ENCODE measurements at regions not wholly inside any gene's neighbourhood (a gene's known extent, or its start where the extent isn't known, plus 50 kb on each side); places are given as distances from the start of the nearest gene placed in this dataset.

DNA sequence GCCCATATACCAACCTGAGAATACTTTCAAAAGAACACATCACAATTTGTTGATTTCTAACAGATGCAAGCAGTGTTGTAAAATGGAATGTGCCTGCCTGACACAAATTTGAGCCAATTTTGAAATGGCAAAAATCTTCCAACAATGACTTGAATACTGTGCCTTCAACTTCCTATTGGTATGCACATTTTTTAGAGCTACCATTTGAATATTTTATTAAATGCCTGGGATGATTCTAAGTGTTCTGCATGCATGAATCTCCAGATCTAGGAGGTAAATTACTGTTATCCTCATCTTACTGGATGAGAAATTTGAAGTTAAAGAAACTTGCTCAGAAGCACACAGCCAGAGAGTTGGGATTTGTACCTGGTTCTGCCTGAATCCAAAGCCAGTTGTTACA is 282.8 kb upstream of the LRRN1 start:
- no peak overlapping the region for H3K4me3 ChIP-seq (ENCODE audit: low read depth, low read length)
- ATAC-seq (ENCODE audit: low read depth in 2 of 2) (no peak), DNase-seq (no peak)
- H3K27me3 ChIP-seq (ENCODE audit: control insufficient read depth, insufficient read depth, low read length), result no peaks in the 10 kb centered on the region
- Mint-ChIP-seq H3K36me3 (no peaks in the 10 kb centered on the region), H3K9me3 (peaks cover 4 to 15% (median 7%) of the 10 kb centered on the region in 7 donors), H3K4me3 (no peak overlapping the region), H3K4me1 (no peaks in the 10 kb centered on the region), H3K27me3 (no peaks in the 10 kb centered on the region), H3K27ac (no peak overlapping the region)
- no peak overlapping the region for H3K27ac ChIP-seq (ENCODE audit: insufficient read depth, low read length, poor library complexity, severe bottlenecking)
- H3K36me3 ChIP-seq (ENCODE audit: control insufficient read depth, insufficient read depth, low read length), result no peaks in the 10 kb centered on the region
- no peaks in the 10 kb centered on the region for H3K9me3 ChIP-seq (ENCODE audit: control insufficient read depth in 2 of 2, low read length in 2 of 2)
- H3K4me1 ChIP-seq (ENCODE audit: control insufficient read depth, insufficient read depth, low read length, poor library complexity, severe bottlenecking), result no peaks in the 10 kb centered on the region

DNA sequence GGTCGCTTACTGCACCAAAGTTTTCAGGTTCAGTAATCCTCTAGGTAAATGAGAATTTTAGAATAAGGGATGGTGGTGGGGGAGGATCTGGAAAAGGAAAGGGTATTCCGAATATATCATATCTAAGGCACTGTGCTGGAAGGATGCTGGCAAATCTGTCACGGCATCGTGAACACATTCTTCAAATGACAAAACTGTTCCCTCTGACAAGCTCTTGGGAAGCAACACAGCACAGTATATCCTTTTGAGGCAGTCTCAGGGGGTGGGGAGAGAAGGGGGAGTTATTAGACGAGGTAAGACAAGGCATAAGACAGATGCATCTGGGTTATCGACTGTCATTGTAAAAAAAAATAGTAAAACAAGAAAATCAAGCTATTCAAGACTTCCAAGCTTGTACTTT is 289.6 kb upstream of the LRRN1 start:
- no peak overlapping the region for H3K27ac Mint-ChIP-seq
- DNase-seq (no peak), ATAC-seq (ENCODE audit: low read depth in 2 of 2) (no peak)
- peaks cover 0 to 9% (median 4%) of the 10 kb centered on the region in 7 donors for H3K9me3 Mint-ChIP-seq
- no peaks in the 10 kb centered on the region for H3K36me3 ChIP-seq (ENCODE audit: control insufficient read depth, insufficient read depth, low read length)
- no peak overlapping the region for H3K27ac ChIP-seq (ENCODE audit: insufficient read depth, low read length, poor library complexity, severe bottlenecking)
- no peaks in the 10 kb centered on the region for H3K4me1 Mint-ChIP-seq
- H3K4me3 Mint-ChIP-seq, result no peak overlapping the region
- H3K4me1 ChIP-seq (ENCODE audit: control insufficient read depth, insufficient read depth, low read length, poor library complexity, severe bottlenecking), result no peaks in the 10 kb centered on the region
- H3K27me3 Mint-ChIP-seq, result no peaks in the 10 kb centered on the region
- H3K4me3 ChIP-seq (ENCODE audit: low read depth, low read length), result no peak overlapping the region
- H3K36me3 Mint-ChIP-seq, result no peaks in the 10 kb centered on the region
- H3K9me3 ChIP-seq (ENCODE audit: control insufficient read depth in 2 of 2, low read length in 2 of 2), result no peaks in the 10 kb centered on the region
- no peaks in the 10 kb centered on the region for H3K27me3 ChIP-seq (ENCODE audit: control insufficient read depth, insufficient read depth, low read length)

DNA sequence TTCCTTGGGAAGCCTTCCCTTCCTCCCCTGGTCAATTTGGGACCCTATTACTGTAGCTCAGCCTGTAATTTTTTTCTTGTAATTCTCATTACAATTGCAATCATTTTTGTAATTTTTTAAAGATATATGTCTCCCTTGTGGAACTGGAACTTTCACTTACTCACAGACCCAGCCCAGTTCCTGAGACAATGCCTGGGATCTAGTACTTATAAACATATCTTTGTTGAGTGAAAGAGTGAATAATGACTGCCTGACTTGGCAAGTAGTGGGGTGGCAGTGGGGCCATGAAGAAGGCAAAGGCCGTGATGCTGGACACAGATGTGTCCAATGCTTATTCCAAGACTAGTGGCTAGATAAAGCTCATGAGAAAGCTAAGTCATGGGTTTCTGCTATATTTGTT is 294.5 kb upstream of the LRRN1 start:
- Histone ChIP-seq H3K4me3 (ENCODE audit: low read depth, low read length) (no peak overlapping the region), H3K36me3 (ENCODE audit: control insufficient read depth, insufficient read depth, low read length) (no peaks in the 10 kb centered on the region), H3K9me3 (ENCODE audit: control insufficient read depth in 2 of 2, low read length in 2 of 2) (no peaks in the 10 kb centered on the region), H3K4me1 (ENCODE audit: control insufficient read depth, insufficient read depth, low read length, poor library complexity, severe bottlenecking) (no peaks in the 10 kb centered on the region), H3K27ac (ENCODE audit: insufficient read depth, low read length, poor library complexity, severe bottlenecking) (no peak overlapping the region), H3K27me3 (ENCODE audit: control insufficient read depth, insufficient read depth, low read length) (no peaks in the 10 kb centered on the region)
- Mint-ChIP-seq H3K27me3 (no peaks in the 10 kb centered on the region), H3K36me3 (no peaks in the 10 kb centered on the region), H3K4me3 (no peak overlapping the region), H3K9me3 (peaks cover 3 to 13% (median 6%) of the 10 kb centered on the region in 7 donors), H3K27ac (no peak overlapping the region), H3K4me1 (no peaks in the 10 kb centered on the region)
- ATAC-seq (ENCODE audit: low read depth in 2 of 2) (no peak), DNase-seq (no peak)

DNA sequence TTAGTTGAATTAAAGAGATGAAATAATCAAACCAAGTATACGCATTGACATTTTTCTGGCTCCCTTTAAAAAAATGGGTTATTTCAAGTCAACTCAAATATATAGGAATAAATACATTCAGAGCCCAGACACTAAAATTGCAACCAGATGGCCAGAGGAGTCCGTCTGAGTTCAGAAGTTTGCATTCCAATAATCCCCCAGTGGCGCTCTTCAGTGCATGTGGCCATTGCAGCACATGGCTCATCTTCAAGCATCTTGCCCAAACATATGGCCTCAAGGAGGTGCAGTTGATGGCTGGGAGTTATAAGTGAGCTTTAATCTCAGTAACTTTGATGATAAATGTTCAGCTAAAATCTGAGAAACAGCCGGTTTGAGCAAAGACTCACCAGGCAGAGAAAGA is 295.8 kb upstream of the LRRN1 start:
- ATAC-seq (ENCODE audit: low read depth in 2 of 2), result no peak
- H3K27ac Mint-ChIP-seq, result no peak overlapping the region

DNA sequence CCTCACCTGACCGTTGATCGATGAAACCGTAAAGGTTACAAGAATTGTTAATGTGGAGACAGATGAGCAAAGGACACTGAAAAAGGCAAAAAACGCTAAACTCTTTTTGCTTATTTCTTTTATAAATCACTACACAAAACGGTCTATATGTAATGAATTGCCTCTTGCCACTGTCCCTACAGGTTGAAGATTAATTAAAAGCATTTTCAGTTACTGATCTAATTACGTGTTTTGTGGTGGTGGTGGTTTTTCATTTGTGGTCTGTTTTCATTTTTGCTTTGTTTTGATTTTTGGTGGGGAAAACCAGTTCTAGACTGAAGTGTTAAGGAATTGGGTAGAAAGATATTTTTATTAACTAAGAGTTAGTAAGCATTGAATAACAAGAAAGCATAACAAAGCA is 299.2 kb upstream of the LRRN1 start:
- Mint-ChIP-seq H3K9me3 (peaks cover 3 to 13% (median 7%) of the 10 kb centered on the region in 7 donors), H3K4me3 (no peak overlapping the region), H3K36me3 (no peaks in the 10 kb centered on the region), H3K4me1 (no peaks in the 10 kb centered on the region), H3K27me3 (no peaks in the 10 kb centered on the region), H3K27ac (no peak overlapping the region)
- no peaks in the 10 kb centered on the region for H3K36me3 ChIP-seq (ENCODE audit: control insufficient read depth, insufficient read depth, low read length)
- no peaks in the 10 kb centered on the region for H3K27me3 ChIP-seq (ENCODE audit: control insufficient read depth, insufficient read depth, low read length)
- no peak overlapping the region for H3K27ac ChIP-seq (ENCODE audit: insufficient read depth, low read length, poor library complexity, severe bottlenecking)
- no peaks in the 10 kb centered on the region for H3K4me1 ChIP-seq (ENCODE audit: control insufficient read depth, insufficient read depth, low read length, poor library complexity, severe bottlenecking)
- H3K4me3 ChIP-seq (ENCODE audit: low read depth, low read length), result no peak overlapping the region
- DNase-seq (no peak), ATAC-seq (ENCODE audit: low read depth in 2 of 2) (no peak)
- no peaks in the 10 kb centered on the region for H3K9me3 ChIP-seq (ENCODE audit: control insufficient read depth in 2 of 2, low read length in 2 of 2)

More for the DNA sequence above, 295.8 kb upstream of the LRRN1 start:
- Mint-ChIP-seq H3K4me3 (no peak overlapping the region), H3K4me1 (no peaks in the 10 kb centered on the region), H3K36me3 (no peaks in the 10 kb centered on the region), H3K27me3 (no peaks in the 10 kb centered on the region), H3K9me3 (peaks cover 3 to 13% (median 6%) of the 10 kb centered on the region in 7 donors)
- Histone ChIP-seq H3K4me3 (ENCODE audit: low read depth, low read length) (no peak overlapping the region), H3K9me3 (ENCODE audit: control insufficient read depth in 2 of 2, low read length in 2 of 2) (no peaks in the 10 kb centered on the region), H3K36me3 (ENCODE audit: control insufficient read depth, insufficient read depth, low read length) (no peaks in the 10 kb centered on the region), H3K4me1 (ENCODE audit: control insufficient read depth, insufficient read depth, low read length, poor library complexity, severe bottlenecking) (no peaks in the 10 kb centered on the region), H3K27me3 (ENCODE audit: control insufficient read depth, insufficient read depth, low read length) (no peaks in the 10 kb centered on the region), H3K27ac (ENCODE audit: insufficient read depth, low read length, poor library complexity, severe bottlenecking) (no peak overlapping the region)
- DNase-seq, result no peak

DNA sequence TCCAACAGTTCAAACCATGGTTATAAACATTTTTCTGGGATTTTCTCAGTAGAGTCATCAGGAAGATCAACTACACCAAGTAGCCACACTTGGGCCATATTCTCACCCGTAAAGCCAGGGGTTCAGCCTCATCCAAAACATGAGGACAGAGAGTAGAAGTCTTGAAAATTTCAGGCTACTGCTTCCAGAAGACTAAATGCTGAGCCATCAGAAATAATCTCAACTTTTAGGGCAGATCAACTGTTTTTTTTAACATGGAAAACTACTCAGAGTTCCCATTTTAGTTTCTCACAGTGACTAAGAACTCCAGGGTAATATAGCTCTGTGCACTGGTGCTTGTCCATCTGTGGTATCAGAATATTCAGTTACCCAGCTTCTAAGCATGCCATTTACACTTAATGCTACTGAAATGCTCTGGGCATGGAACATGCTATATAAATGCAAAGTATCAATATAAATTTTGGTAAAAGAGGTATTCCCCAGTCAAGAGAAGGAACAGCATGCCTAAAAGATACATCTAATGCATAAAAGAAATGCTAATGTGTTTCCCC is 300.1 kb upstream of the LRRN1 start:
- no peak overlapping the region for H3K27ac Mint-ChIP-seq
- H3K27me3 ChIP-seq (ENCODE audit: control insufficient read depth, insufficient read depth, low read length), result no peaks in the 10 kb centered on the region
- peaks cover 0 to 1% (median 0%) of the 10 kb centered on the region in 4 donors for H3K4me1 Mint-ChIP-seq
- no peak overlapping the region for H3K4me3 Mint-ChIP-seq
- no peak for DNase-seq
- H3K36me3 Mint-ChIP-seq, result no peaks in the 10 kb centered on the region
- no peak for ATAC-seq (ENCODE audit: low read depth in 2 of 2)
- no peaks in the 10 kb centered on the region for H3K9me3 ChIP-seq (ENCODE audit: control insufficient read depth in 2 of 2, low read length in 2 of 2)
- H3K4me3 ChIP-seq (ENCODE audit: low read depth, low read length), result no peak overlapping the region
- H3K27me3 Mint-ChIP-seq, result no peaks in the 10 kb centered on the region
- peaks cover 3 to 8% (median 4%) of the 10 kb centered on the region in 7 donors for H3K9me3 Mint-ChIP-seq
- H3K36me3 ChIP-seq (ENCODE audit: control insufficient read depth, insufficient read depth, low read length), result no peaks in the 10 kb centered on the region
- H3K27ac ChIP-seq (ENCODE audit: insufficient read depth, low read length, poor library complexity, severe bottlenecking), result no peak overlapping the region
- H3K4me1 ChIP-seq (ENCODE audit: control insufficient read depth, insufficient read depth, low read length, poor library complexity, severe bottlenecking), result no peaks in the 10 kb centered on the region

DNA sequence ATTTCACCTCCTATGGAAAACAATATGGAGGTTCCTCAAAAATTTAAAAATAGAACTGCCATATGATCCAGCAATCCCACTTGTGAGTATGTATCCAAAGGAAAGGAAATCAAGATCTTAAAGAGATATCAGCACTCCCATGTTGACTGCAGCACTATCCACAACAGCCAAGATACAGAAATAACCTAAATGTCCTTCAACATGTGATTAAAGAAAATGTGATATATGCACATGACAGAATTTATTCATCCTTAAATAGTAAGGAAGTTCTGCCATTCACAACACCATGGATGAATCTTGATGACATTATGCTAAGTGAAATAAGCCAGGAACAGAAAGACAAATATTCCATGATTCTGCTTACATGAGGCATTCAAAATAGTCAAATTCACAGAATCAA is 303.6 kb upstream of the LRRN1 start:
- no peak for ATAC-seq (ENCODE audit: low read depth in 2 of 2)
- Histone ChIP-seq H3K36me3 (ENCODE audit: control insufficient read depth, insufficient read depth, low read length) (no peaks in the 10 kb centered on the region), H3K4me3 (ENCODE audit: low read depth, low read length) (no peak overlapping the region), H3K4me1 (ENCODE audit: control insufficient read depth, insufficient read depth, low read length, poor library complexity, severe bottlenecking) (no peaks in the 10 kb centered on the region), H3K27me3 (ENCODE audit: control insufficient read depth, insufficient read depth, low read length) (no peaks in the 10 kb centered on the region), H3K9me3 (ENCODE audit: control insufficient read depth in 2 of 2, low read length in 2 of 2) (no peaks in the 10 kb centered on the region), H3K27ac (ENCODE audit: insufficient read depth, low read length, poor library complexity, severe bottlenecking) (no peak overlapping the region)
- H3K27ac Mint-ChIP-seq, result no peak overlapping the region
- H3K4me3 Mint-ChIP-seq, result no peak overlapping the region
- H3K27me3 Mint-ChIP-seq, result no peaks in the 10 kb centered on the region
- H3K36me3 Mint-ChIP-seq, result no peaks in the 10 kb centered on the region
- no peak for DNase-seq
- peaks cover 3 to 30% (median 11%) of the 10 kb centered on the region in 7 donors for H3K9me3 Mint-ChIP-seq
- H3K4me1 Mint-ChIP-seq, result peaks cover 0 to 4% (median 0%) of the 10 kb centered on the region in 4 donors

DNA sequence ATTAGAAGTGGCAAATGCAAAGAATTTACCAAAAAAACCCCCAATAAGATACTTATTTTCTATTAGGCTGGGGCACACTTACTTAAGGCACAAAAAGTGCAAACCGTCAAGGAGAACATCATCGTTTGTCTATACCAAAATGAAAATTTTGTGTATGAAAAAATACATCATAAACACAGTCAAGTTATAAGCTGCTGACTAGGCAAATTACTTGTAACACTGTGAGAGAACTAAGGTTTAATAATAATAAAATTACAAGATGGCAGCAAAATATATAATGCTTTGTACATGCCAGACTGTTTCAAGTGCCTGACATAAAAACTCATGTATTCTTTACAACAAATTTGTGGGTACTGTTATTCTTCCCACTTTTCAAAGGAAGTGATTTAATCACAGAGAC is 297.2 kb upstream of the CRBN start:
- Mint-ChIP-seq H3K27me3 (no peaks in the 10 kb centered on the region), H3K4me3 (no peak overlapping the region), H3K27ac (no peak overlapping the region)

More for the DNA sequence above, 297.2 kb upstream of the CRBN start:
- Histone ChIP-seq H3K27me3 (ENCODE audit: control insufficient read depth, insufficient read depth, low read length) (no peaks in the 10 kb centered on the region), H3K4me3 (ENCODE audit: low read depth, low read length) (no peak overlapping the region), H3K4me1 (ENCODE audit: control insufficient read depth, insufficient read depth, low read length, poor library complexity, severe bottlenecking) (no peaks in the 10 kb centered on the region), H3K9me3 (ENCODE audit: control insufficient read depth in 2 of 2, low read length in 2 of 2) (no peaks in the 10 kb centered on the region), H3K36me3 (ENCODE audit: control insufficient read depth, insufficient read depth, low read length) (no peaks in the 10 kb centered on the region), H3K27ac (ENCODE audit: insufficient read depth, low read length, poor library complexity, severe bottlenecking) (no peak overlapping the region)
- H3K4me1 Mint-ChIP-seq, result no peaks in the 10 kb centered on the region
- no peak for ATAC-seq (ENCODE audit: low read depth in 2 of 2)
- no peak for DNase-seq
- H3K9me3 Mint-ChIP-seq, result peaks cover 0 to 7% (median 3%) of the 10 kb centered on the region in 7 donors
- no peaks in the 10 kb centered on the region for H3K36me3 Mint-ChIP-seq
